ENCODE measurements at regions not wholly inside any gene's neighbourhood (a gene's known extent, or its start where the extent isn't known, plus 50 kb on each side); places are given as distances from the start of the nearest gene placed in this dataset.
"Not testable (repeated sequence)": the region's sequence is repeated elsewhere in the genome, so short reads cannot be mapped to it uniquely, and the experiment has no call there.

DNA sequence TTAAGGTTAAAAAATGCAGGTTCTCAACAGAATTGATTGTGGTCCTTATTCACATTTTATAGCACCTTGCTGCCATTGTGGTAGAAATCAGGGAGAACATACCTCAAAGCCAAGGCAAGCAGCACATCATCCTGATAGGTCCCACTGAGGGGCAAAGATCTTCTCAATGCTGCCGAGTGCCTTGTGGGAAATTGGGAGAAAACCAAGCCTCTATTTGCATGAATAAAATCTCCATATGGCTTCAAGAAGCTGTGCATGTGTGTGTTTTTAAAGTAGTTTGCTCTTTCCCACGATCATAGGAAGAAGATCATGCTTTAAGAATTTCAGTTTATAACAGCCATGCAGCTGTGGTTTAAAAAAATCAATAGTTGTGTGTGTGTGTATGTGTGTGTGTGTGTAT, 216.9 kb upstream of the FBXL7 start:
- no peaks in the 10 kb centered on the region for H3K79me2 ChIP-seq (ENCODE audit: control insufficient read depth, insufficient read depth, low read length)
- no peak for FAIRE-seq
- H3K27me3 ChIP-seq (ENCODE audit: control insufficient read depth, extremely low read depth, insufficient read depth, low read length), result no peaks in the 10 kb centered on the region
- no peak overlapping the region for H3K9ac ChIP-seq (ENCODE audit: control insufficient read depth, extremely low read depth, insufficient read depth, low read length)
- no peak overlapping the region for H2AFZ ChIP-seq (ENCODE audit: control insufficient read depth, low read length)
- TF ChIP-seq EZH2 (IDR thresholded peaks at IDR 0.05; ENCODE audit: low read length), result no peak
- TF ChIP-seq, protein P1, sequence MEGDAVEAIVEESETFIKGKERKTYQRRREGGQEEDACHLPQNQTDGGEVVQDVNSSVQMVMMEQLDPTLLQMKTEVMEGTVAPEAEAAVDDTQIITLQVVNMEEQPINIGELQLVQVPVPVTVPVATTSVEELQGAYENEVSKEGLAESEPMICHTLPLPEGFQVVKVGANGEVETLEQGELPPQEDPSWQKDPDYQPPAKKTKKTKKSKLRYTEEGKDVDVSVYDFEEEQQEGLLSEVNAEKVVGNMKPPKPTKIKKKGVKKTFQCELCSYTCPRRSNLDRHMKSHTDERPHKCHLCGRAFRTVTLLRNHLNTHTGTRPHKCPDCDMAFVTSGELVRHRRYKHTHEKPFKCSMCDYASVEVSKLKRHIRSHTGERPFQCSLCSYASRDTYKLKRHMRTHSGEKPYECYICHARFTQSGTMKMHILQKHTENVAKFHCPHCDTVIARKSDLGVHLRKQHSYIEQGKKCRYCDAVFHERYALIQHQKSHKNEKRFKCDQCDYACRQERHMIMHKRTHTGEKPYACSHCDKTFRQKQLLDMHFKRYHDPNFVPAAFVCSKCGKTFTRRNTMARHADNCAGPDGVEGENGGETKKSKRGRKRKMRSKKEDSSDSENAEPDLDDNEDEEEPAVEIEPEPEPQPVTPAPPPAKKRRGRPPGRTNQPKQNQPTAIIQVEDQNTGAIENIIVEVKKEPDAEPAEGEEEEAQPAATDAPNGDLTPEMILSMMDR (optimal IDR thresholded peaks at IDR 0.05 in 1 of 3, IDR thresholded peaks at IDR 0.05 in 1 of 3, conservative IDR thresholded peaks at IDR 0.05 in 1 of 3; ENCODE audit: extremely low read depth in 1 of 3, insufficient read depth in 2 of 3, low read length in 3 of 3), result no peak
- H3K9me1 ChIP-seq (ENCODE audit: control insufficient read depth, extremely low read depth, insufficient read depth, low read length), result no peaks in the 10 kb centered on the region
- dilution Hi-C loops (cut with MboI; ENCODE audit: extremely low pct_ligation_motif_present, low sequenced_read_pairs), result no loop called here
- H4K20me1 ChIP-seq (ENCODE audit: control insufficient read depth, extremely low read depth, insufficient read depth, low read length), result no peaks in the 10 kb centered on the region
- no peak overlapping the region for H3K4me2 ChIP-seq (ENCODE audit: control insufficient read depth, extremely low read depth, insufficient read depth, low read depth, low read length)
- H3K9me3 ChIP-seq (ENCODE audit: control insufficient read depth, low read depth, low read length), result peaks cover 2% of the 10 kb centered on the region
- DNase-seq (ENCODE audit: low read depth, low spot score), result no peak
- no peaks in the 10 kb centered on the region for H3K4me1 ChIP-seq (ENCODE audit: control insufficient read depth, extremely low read depth, insufficient read depth, low read length)
- no peak overlapping the region for H3K27ac ChIP-seq (ENCODE audit: control insufficient read depth, insufficient read depth, low read length)
- no peak overlapping the region for H3K4me3 ChIP-seq (ENCODE audit: control insufficient read depth in 2 of 3, extremely low read depth in 1 of 3, insufficient read depth in 2 of 3, low read depth in 1 of 3, low read length in 3 of 3)
- no peaks in the 10 kb centered on the region for H3K36me3 ChIP-seq (ENCODE audit: control insufficient read depth in 2 of 2, extremely low read depth in 1 of 2, insufficient read depth in 2 of 2, low read length in 2 of 2)

GRCh38 chr5:15282611-15283010, 217.4 kb upstream of the FBXL7 start:
- no peak overlapping the region for H2AFZ ChIP-seq (ENCODE audit: control insufficient read depth, low read length)
- peaks cover 2% of the 10 kb centered on the region for H3K9me3 ChIP-seq (ENCODE audit: control insufficient read depth, low read depth, low read length)
- H3K4me2 ChIP-seq (ENCODE audit: control insufficient read depth, extremely low read depth, insufficient read depth, low read depth, low read length), result no peak overlapping the region
- no peaks in the 10 kb centered on the region for H3K9me1 ChIP-seq (ENCODE audit: control insufficient read depth, extremely low read depth, insufficient read depth, low read length)
- FAIRE-seq (no peak), DNase-seq (ENCODE audit: low read depth, low spot score) (no peak)
- no peaks in the 10 kb centered on the region for H4K20me1 ChIP-seq (ENCODE audit: control insufficient read depth, extremely low read depth, insufficient read depth, low read length)
- H3K9ac ChIP-seq (ENCODE audit: control insufficient read depth, extremely low read depth, insufficient read depth, low read length), result no peak overlapping the region
- no peak overlapping the region for H3K27ac ChIP-seq (ENCODE audit: control insufficient read depth, insufficient read depth, low read length)
- H3K36me3 ChIP-seq (ENCODE audit: control insufficient read depth in 2 of 2, extremely low read depth in 1 of 2, insufficient read depth in 2 of 2, low read length in 2 of 2), result no peaks in the 10 kb centered on the region
- H3K79me2 ChIP-seq (ENCODE audit: control insufficient read depth, insufficient read depth, low read length), result no peaks in the 10 kb centered on the region
- no peaks in the 10 kb centered on the region for H3K27me3 ChIP-seq (ENCODE audit: control insufficient read depth, extremely low read depth, insufficient read depth, low read length)
- dilution Hi-C loops (cut with MboI; ENCODE audit: extremely low pct_ligation_motif_present, low sequenced_read_pairs), result no loop called here
- H3K4me1 ChIP-seq (ENCODE audit: control insufficient read depth, extremely low read depth, insufficient read depth, low read length), result no peaks in the 10 kb centered on the region
- TF ChIP-seq, protein P1 (optimal IDR thresholded peaks at IDR 0.05 in 1 of 3, IDR thresholded peaks at IDR 0.05 in 1 of 3, conservative IDR thresholded peaks at IDR 0.05 in 1 of 3; ENCODE audit: extremely low read depth in 1 of 3, insufficient read depth in 2 of 3, low read length in 3 of 3), result no peak
- no peak for TF ChIP-seq EZH2 (IDR thresholded peaks at IDR 0.05; ENCODE audit: low read length)
- no peak overlapping the region for H3K4me3 ChIP-seq (ENCODE audit: control insufficient read depth in 2 of 3, extremely low read depth in 1 of 3, insufficient read depth in 2 of 3, low read depth in 1 of 3, low read length in 3 of 3)

DNA sequence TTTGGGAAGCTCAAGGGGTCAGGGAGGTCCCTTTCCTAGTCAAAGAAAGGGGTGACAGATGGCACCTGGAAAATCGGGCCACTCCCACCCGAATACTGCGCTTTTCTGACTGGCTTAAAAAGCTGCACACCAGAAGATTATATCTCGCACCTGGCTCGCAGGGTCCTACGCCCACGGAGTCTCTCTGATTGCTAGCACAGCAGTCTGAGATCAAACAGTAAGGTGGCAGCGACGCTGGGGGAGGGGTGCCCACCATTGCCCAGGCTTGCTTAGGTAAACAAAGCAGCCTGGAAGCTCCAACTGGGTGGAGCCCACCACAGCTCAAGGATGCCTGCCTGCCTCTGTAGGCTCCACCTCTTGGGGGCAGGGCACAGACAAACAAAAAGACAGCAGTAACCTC, 228.4 kb upstream of the FBXL7 start:
- H3K4me3 ChIP-seq (ENCODE audit: control insufficient read depth in 2 of 3, extremely low read depth in 1 of 3, insufficient read depth in 2 of 3, low read depth in 1 of 3, low read length in 3 of 3); H3K9ac ChIP-seq (ENCODE audit: control insufficient read depth, extremely low read depth, insufficient read depth, low read length); DNase-seq (ENCODE audit: low read depth, low spot score); H3K27ac ChIP-seq (ENCODE audit: control insufficient read depth, insufficient read depth, low read length); H3K9me3 ChIP-seq (ENCODE audit: control insufficient read depth, low read depth, low read length); H4K20me1 ChIP-seq (ENCODE audit: control insufficient read depth, extremely low read depth, insufficient read depth, low read length); H2AFZ ChIP-seq (ENCODE audit: control insufficient read depth, low read length); H3K4me2 ChIP-seq (ENCODE audit: control insufficient read depth, extremely low read depth, insufficient read depth, low read depth, low read length); H3K36me3 ChIP-seq (ENCODE audit: control insufficient read depth in 2 of 2, extremely low read depth in 1 of 2, insufficient read depth in 2 of 2, low read length in 2 of 2); H3K79me2 ChIP-seq (ENCODE audit: control insufficient read depth, insufficient read depth, low read length); H3K4me1 ChIP-seq (ENCODE audit: control insufficient read depth, extremely low read depth, insufficient read depth, low read length); dilution Hi-C loops (cut with MboI; ENCODE audit: extremely low pct_ligation_motif_present, low sequenced_read_pairs); H3K9me1 ChIP-seq (ENCODE audit: control insufficient read depth, extremely low read depth, insufficient read depth, low read length); FAIRE-seq; H3K27me3 ChIP-seq (ENCODE audit: control insufficient read depth, extremely low read depth, insufficient read depth, low read length): not testable (repeated sequence)
